ENCODE measurements at regions not wholly inside any gene's neighbourhood (a gene's known extent, or its start where the extent isn't known, plus 50 kb on each side); places are given as distances from the start of the nearest gene placed in this dataset.
A peak's percentile ranks its signal among the peaks of the same experiment; 100 is the strongest.

- no peak for DNase-seq
Measured at GRCh38 chr5:73337586-73338255, 110.9 kb downstream of the FOXD1 start.

- no peak for DNase-seq
Measured at GRCh38 chr5:73336366-73336765, 112.2 kb downstream of the FOXD1 start.

- DNase-seq: no peak
Measured at GRCh38 chr5:73333944-73334703, 114.5 kb downstream of the FOXD1 start.

- no peak for DNase-seq
Measured at GRCh38 chr5:73330613-73331012, 118.0 kb downstream of the FOXD1 start.

GRCh38 chr5:73328640-73329039, 119.9 kb downstream of the FOXD1 start:
- no peak for DNase-seq

- DNase-seq: peak; percentile 58
Measured at GRCh38 chr5:73327908-73328455, 120.6 kb downstream of the FOXD1 start.

GRCh38 chr5:73325546-73325945, 123.0 kb downstream of the FOXD1 start:
- no peak for DNase-seq

GRCh38 chr5:73323466-73323865, 125.1 kb downstream of the FOXD1 start:
- DNase-seq: no peak

- DNase-seq: no peak
Measured at GRCh38 chr5:73322437-73323076, 126.0 kb downstream of the FOXD1 start.

- DNase-seq: peak; percentile 99
Measured at GRCh38 chr5:73321757-73322436, 126.7 kb downstream of the FOXD1 start.

- DNase-seq: peak; percentile 51
Measured at GRCh38 chr5:73319036-73319435, 129.5 kb downstream of the FOXD1 start.

- DNase-seq: peak; percentile 85
Measured at GRCh38 chr5:73318308-73318719, 130.3 kb downstream of the FOXD1 start.

- no peak for DNase-seq
Measured at GRCh38 chr5:73317523-73317922, 131.1 kb downstream of the FOXD1 start.

- DNase-seq: peak; percentile 40
Measured at GRCh38 chr5:73314395-73315257, 134.0 kb downstream of the FOXD1 start.

GRCh38 chr5:73312872-73313510, 135.6 kb downstream of the FOXD1 start:
- peak; percentile 45 for DNase-seq

- peak; percentile 99 for DNase-seq
Measured at GRCh38 chr5:73312146-73312871, 136.3 kb downstream of the FOXD1 start.

GRCh38 chr5:73311291-73312110, 137.1 kb downstream of the FOXD1 start:
- peak; percentile 99 for DNase-seq

- DNase-seq: no peak
Measured at GRCh38 chr5:73307645-73308355, 134.8 kb downstream of the TMEM174 start.

GRCh38 chr5:73306741-73307275, 133.8 kb downstream of the TMEM174 start:
- DNase-seq: peak; percentile 62

Measured in fibroblast of upper back skin (primary cell).